HG03521 (cell line): ENCODE measurements at regions not wholly inside any gene's neighbourhood (a gene's known extent, or its start where the extent isn't known, plus 50 kb on each side); places are given as distances from the start of the nearest gene placed in this dataset.
"Not testable (repeated sequence)": the region's sequence is repeated elsewhere in the genome, so short reads cannot be mapped to it uniquely, and the experiment has no call there.

Source experiments
- ATAC-seq: cut with Tn5 transposase; IDR thresholded peaks from one replicate; pipeline ENCODE4 v1.9.1; 2021; ENCODE audit warnings: mild to moderate bottlenecking, moderate library complexity; ENCODE audit not compliant: unreplicated experiment

GRCh38 chr12:25788707-25789442 is 169.6 kb upstream of the RASSF8 start:
- ATAC-seq, result no peak

- ATAC-seq, result no peak
Measured at GRCh38 chr12:25789541-25789944, 168.9 kb upstream of the RASSF8 start.

- no peak for ATAC-seq
Measured at GRCh38 chr12:25792031-25792430, 166.5 kb upstream of the RASSF8 start.

DNA sequence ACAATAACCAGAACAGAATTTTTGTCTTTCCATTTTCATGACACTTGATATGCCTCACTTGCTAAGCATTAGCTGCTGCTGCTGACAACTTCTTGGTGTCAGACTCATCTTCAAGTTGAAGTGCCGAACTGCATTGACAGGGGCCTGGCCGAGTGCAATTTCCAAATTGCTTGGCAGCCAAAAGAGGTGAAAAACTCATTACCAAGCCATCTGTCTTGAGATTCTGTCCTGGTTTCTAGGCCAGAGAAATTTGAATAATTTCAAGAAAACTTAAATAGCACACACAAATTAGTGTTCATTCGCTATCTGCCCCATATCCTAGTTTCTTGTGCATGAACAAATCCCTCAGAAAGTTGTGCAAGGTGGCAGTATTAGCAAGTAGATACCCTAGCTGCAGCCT is 165.3 kb upstream of the RASSF8 start:
- no peak for ATAC-seq

DNA sequence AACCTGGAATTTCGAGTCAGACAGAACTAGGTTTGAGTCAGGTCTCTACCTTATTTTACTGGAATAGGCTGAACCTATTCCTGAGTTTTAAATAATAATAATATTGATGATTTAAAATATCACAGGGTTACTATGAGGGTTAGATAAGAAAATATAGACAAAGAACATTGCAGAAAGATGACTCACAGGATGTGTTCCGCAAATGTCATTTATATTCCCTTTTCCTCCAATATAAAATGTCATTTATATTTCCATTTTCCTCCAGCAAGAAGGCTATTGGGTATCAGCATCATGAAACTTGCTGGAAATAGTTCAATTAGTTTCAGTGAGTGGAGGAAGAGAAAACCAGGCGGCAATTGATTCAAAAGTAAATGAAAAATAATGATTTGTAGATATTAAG is 163.9 kb upstream of the RASSF8 start:
- no peak for ATAC-seq

DNA sequence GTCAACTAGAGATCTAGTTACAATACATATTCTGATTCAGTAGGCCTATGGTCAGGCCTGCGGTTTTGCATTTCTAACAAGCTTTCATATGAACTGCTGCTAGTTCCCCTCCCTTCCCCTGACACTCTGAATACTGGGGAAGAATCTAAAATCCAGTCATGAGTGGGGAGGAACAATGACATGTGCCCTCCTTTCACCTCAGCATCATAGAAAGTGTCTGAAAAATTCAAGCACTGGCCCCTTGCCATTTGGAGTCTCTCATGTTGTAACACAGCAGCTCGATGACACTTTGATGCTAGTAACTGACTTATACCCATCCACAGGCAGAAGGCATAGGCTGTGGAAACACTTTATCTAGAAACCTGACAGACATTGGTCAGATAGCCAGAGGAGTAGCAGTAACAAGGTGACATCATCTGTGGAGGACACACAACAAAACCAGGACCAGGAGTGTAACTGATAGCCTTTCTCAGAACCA is 161.9 kb upstream of the RASSF8 start:
- no peak for ATAC-seq

DNA sequence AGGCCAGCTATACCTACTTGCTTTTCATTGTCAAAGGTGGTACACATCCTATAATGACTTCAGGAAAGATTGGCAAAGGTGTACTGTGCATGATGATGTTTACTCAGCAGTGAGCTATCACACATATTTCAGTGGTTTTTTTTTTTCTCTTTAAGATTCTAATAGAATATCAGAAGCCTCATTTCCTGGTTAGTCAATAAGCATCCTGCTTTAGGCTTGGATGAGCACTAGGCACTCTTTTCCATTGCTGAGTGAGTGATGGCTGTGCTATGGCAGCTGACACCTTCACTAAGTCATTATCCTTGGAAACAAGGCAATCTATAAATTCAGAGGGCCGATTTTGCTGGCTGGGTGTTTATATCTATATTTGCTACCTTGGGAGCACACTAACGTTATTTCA is 161.1 kb upstream of the RASSF8 start:
- no peak for ATAC-seq

GRCh38 chr12:25797949-25798348 is 160.5 kb upstream of the RASSF8 start:
- ATAC-seq, result no peak

- ATAC-seq, result no peak
Measured at GRCh38 chr12:25800101-25800500, 158.4 kb upstream of the RASSF8 start.

GRCh38 chr12:25801734-25802133 is 156.7 kb upstream of the RASSF8 start:
- ATAC-seq, result no peak

DNA sequence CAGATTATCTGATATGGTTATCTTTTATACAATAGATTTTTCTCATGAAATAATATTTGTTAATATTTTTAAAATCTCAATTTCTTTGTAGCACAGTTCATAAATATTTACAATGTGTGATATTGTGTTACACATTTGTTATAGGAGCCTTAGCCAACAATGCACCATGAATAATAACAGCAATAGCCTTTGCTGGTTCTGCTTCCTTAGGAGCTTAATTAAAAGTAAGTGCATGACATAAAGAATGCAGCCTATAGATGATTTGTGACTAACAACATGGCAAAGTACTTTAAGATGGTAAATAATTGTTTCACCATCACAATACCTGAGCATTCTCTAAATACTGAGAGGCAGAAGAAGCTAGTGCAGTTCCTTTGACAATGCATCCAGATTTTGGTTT is 156.3 kb upstream of the RASSF8 start:
- ATAC-seq, result no peak

- not testable (repeated sequence) for ATAC-seq
Measured at GRCh38 chr12:25803029-25803664, 155.3 kb upstream of the RASSF8 start.

DNA sequence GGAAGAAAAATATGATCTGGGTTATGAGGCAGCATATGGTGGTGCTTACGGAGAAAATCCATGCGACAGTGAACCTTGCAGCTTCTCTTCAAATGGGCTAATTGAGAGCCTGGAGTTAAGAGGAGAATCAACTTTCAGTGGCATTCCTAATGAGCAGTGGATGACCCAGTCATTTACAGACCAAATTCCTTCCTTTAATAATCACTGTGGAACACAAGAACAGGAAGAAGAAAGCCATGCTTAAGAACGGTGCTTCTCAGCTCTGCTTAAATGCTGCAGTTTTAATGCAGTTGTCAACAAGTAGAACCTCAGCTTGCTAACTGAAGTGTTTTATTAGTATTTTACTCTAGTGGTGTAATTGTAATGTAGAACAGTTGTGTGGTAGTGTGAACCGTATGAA is 154.2 kb upstream of the RASSF8 start:
- not testable (repeated sequence) for ATAC-seq

DNA sequence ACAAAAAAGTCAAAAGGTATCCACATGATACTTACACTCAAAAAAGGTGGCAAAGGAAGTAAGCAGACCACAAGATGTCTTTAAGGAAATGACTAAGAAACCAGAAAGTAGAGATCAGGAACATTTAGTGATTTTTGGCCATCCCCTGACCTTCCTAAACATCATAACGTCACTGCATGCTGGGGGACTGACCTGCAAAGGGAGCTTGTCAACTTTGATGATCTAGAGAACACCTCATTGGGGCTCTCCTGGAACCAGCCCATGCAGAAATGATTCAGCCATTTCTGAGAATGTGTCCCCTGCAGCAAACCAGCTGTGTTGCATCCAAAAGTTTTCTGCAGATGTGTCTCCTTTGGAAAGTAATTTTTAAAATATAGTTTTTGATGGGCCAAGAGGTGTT is 152.2 kb upstream of the RASSF8 start:
- ATAC-seq, result no peak

- no peak for ATAC-seq
Measured at GRCh38 chr12:25808604-25809003, 149.9 kb upstream of the RASSF8 start.

DNA sequence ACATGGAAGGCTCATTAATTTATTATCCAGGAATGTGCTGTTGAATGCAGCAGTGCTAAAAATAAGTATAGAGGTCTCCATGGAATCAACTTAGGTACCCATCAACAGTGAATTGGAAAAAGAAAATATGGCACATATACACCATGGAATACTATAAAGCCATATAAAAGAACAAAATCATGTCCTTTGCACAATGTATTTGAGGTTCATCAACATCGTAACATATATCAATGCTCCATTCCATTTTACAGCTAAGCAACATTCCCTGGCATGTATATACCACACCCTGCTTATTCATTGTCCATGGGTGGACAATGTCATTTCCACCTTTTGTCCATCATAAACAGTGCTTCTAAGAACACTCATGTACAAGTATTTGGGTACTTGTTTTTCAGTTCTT is 147.8 kb upstream of the RASSF8 start:
- ATAC-seq, result no peak

- no peak for ATAC-seq
Measured at GRCh38 chr12:25811656-25812126, 146.8 kb upstream of the RASSF8 start.

- no peak for ATAC-seq
Measured at GRCh38 chr12:25812295-25812694, 146.2 kb upstream of the RASSF8 start.

GRCh38 chr12:25813843-25814242 is 144.6 kb upstream of the RASSF8 start:
- no peak for ATAC-seq

DNA sequence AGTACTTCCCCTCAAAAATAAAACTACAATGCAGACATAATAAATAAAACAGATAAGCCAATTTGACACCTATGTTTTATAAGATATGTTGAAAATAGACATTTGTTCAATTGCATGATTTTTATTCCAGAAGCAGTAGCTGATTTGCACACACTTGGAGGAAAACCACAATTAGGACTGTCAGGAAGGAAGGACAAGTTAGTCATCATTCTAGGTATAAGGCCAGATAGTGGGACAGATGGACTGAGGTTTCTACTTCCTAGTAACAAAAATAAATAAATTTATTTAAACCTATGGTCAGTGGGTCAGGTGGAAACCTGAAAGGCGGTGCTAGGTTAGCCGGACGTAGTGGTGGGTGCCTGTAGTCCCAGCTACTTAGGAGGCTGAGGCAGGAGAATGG is 141.8 kb upstream of the RASSF8 start:
- no peak for ATAC-seq

DNA sequence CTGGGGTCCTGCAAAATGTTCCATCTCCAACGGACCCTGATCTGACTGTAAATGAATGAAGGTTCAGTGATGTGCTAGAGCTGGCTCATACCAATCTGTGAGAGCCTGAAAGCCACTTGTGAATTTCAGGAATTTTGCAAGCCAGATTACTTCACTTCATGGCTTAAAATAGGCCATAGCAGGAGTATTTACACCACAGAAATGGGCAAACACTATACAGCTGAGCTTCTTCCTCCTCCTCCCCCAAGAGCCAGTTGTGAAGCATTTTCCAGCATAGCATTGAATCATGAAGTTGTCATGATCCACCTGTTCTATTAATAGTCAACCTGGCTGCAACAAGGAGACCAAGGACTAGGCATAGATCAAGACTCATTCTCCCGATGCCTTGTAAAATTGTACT is 141.3 kb upstream of the RASSF8 start:
- ATAC-seq, result no peak

- no peak for ATAC-seq
Measured at GRCh38 chr12:25818596-25819390, 139.7 kb upstream of the RASSF8 start.
